ENCODE measurements at regions not wholly inside any gene's neighbourhood (a gene's known extent, or its start where the extent isn't known, plus 50 kb on each side); places are given as distances from the start of the nearest gene placed in this dataset.

- no peak for TF ChIP-seq EZH2 (IDR thresholded peaks at IDR 0.05; ENCODE audit: low read length)
- no peak for TF ChIP-seq CTCF (optimal IDR thresholded peaks at IDR 0.05 in 1 of 3, IDR thresholded peaks at IDR 0.05 in 1 of 3, conservative IDR thresholded peaks at IDR 0.05 in 1 of 3; ENCODE audit: extremely low read depth in 1 of 3, insufficient read depth in 2 of 3, low read length in 3 of 3)
- Histone ChIP-seq H3K9me3 (ENCODE audit: control insufficient read depth, low read depth, low read length) (no peaks in the 10 kb centered on the region), H3K4me2 (ENCODE audit: control insufficient read depth, extremely low read depth, insufficient read depth, low read depth, low read length) (no peak overlapping the region), H4K20me1 (ENCODE audit: control insufficient read depth, extremely low read depth, insufficient read depth, low read length) (no peaks in the 10 kb centered on the region), H3K4me3 (ENCODE audit: control insufficient read depth in 2 of 3, extremely low read depth in 1 of 3, insufficient read depth in 2 of 3, low read depth in 1 of 3, low read length in 3 of 3) (no peak overlapping the region), H3K27ac (ENCODE audit: control insufficient read depth, insufficient read depth, low read length) (no peak overlapping the region), H3K79me2 (ENCODE audit: control insufficient read depth, insufficient read depth, low read length) (no peaks in the 10 kb centered on the region), H3K36me3 (ENCODE audit: control insufficient read depth in 2 of 2, extremely low read depth in 1 of 2, insufficient read depth in 2 of 2, low read length in 2 of 2) (no peaks in the 10 kb centered on the region), H3K27me3 (ENCODE audit: control insufficient read depth, extremely low read depth, insufficient read depth, low read length) (no peaks in the 10 kb centered on the region), H3K9ac (ENCODE audit: control insufficient read depth, extremely low read depth, insufficient read depth, low read length) (no peak overlapping the region), H2AFZ (ENCODE audit: control insufficient read depth, low read length) (no peak overlapping the region), H3K4me1 (ENCODE audit: control insufficient read depth, extremely low read depth, insufficient read depth, low read length) (peaks cover 7% of the 10 kb centered on the region), H3K9me1 (ENCODE audit: control insufficient read depth, extremely low read depth, insufficient read depth, low read length) (no peaks in the 10 kb centered on the region)
- no peak for DNase-seq (ENCODE audit: low read depth, low spot score)
- FAIRE-seq: no peak
- dilution Hi-C loops (cut with MboI; ENCODE audit: extremely low pct_ligation_motif_present, low sequenced_read_pairs): no loop called here
These were observed 305.1 kb downstream of the FGFR2 start for GRCh38 chr10:121293110-121293509.

- DNase-seq (ENCODE audit: low read depth, low spot score) (no peak), FAIRE-seq (no peak)
- H3K36me3 ChIP-seq (ENCODE audit: control insufficient read depth in 2 of 2, extremely low read depth in 1 of 2, insufficient read depth in 2 of 2, low read length in 2 of 2): no peaks in the 10 kb centered on the region
- H3K79me2 ChIP-seq (ENCODE audit: control insufficient read depth, insufficient read depth, low read length): no peaks in the 10 kb centered on the region
- no peak overlapping the region for H3K27ac ChIP-seq (ENCODE audit: control insufficient read depth, insufficient read depth, low read length)
- no peaks in the 10 kb centered on the region for H3K9me1 ChIP-seq (ENCODE audit: control insufficient read depth, extremely low read depth, insufficient read depth, low read length)
- no peak overlapping the region for H2AFZ ChIP-seq (ENCODE audit: control insufficient read depth, low read length)
- no peaks in the 10 kb centered on the region for H4K20me1 ChIP-seq (ENCODE audit: control insufficient read depth, extremely low read depth, insufficient read depth, low read length)
- TF ChIP-seq CTCF (optimal IDR thresholded peaks at IDR 0.05 in 1 of 3, IDR thresholded peaks at IDR 0.05 in 1 of 3, conservative IDR thresholded peaks at IDR 0.05 in 1 of 3; ENCODE audit: extremely low read depth in 1 of 3, insufficient read depth in 2 of 3, low read length in 3 of 3) (no peak), EZH2 (IDR thresholded peaks at IDR 0.05; ENCODE audit: low read length) (no peak)
- H3K9ac ChIP-seq (ENCODE audit: control insufficient read depth, extremely low read depth, insufficient read depth, low read length): no peak overlapping the region
- dilution Hi-C loops (cut with MboI; ENCODE audit: extremely low pct_ligation_motif_present, low sequenced_read_pairs): no loop called here
- no peak overlapping the region for H3K4me2 ChIP-seq (ENCODE audit: control insufficient read depth, extremely low read depth, insufficient read depth, low read depth, low read length)
- H3K4me1 ChIP-seq (ENCODE audit: control insufficient read depth, extremely low read depth, insufficient read depth, low read length): no peaks in the 10 kb centered on the region
- H3K9me3 ChIP-seq (ENCODE audit: control insufficient read depth, low read depth, low read length): no peaks in the 10 kb centered on the region
- H3K27me3 ChIP-seq (ENCODE audit: control insufficient read depth, extremely low read depth, insufficient read depth, low read length): no peaks in the 10 kb centered on the region
- H3K4me3 ChIP-seq (ENCODE audit: control insufficient read depth in 2 of 3, extremely low read depth in 1 of 3, insufficient read depth in 2 of 3, low read depth in 1 of 3, low read length in 3 of 3): no peak overlapping the region
These were observed 303.6 kb downstream of the FGFR2 start for GRCh38 chr10:121294630-121295029.
